Gastroesophageal sphincter (tissue), 4 donors: ENCODE measurements at regions not wholly inside any gene's neighbourhood (a gene's known extent, or its start where the extent isn't known, plus 50 kb on each side); places are given as distances from the start of the nearest gene placed in this dataset.

ENCODE experiments used
- ATAC-seq: fragments of 150-250 bp; one replicate; pipeline ENCODE4 v1.9.1; 2016; ENCODE audit warnings: mild to moderate bottlenecking, moderate library complexity
- H3K27ac ChIP-seq, 4 donors: fragments of 200-600 bp; sonication (generic) in 3 of 4; 1 replicate in 3 of 4; 2 replicates in 1 of 4; pipeline ENCODE4 v1.5.1; 2016 to 2019
- H3K27me3 ChIP-seq: fragments of 200-600 bp; sonication (generic); one replicate; pipeline ENCODE4 v1.5.1; 2019
- H3K36me3 ChIP-seq, 2 donors: fragments of 200-600 bp; sonication (generic); one replicate each; pipeline ENCODE4 v1.5.1; 2019; ENCODE audit warnings: control low read depth in 1 of 2
- H3K4me1 ChIP-seq, 3 donors: fragments of 200-600 bp; sonication (generic); 1 replicate in 2 of 3; 2 replicates in 1 of 3; pipeline ENCODE4 v1.5.1; 2016 to 2019; ENCODE audit warnings: control low read depth in 2 of 3
- H3K4me3 ChIP-seq, 2 donors: fragments of 200-600 bp; sonication (generic); one replicate each; pipeline ENCODE4 v1.5.1; 2019; ENCODE audit warnings: mild to moderate bottlenecking in 1 of 2, moderate library complexity in 1 of 2
- H3K9me3 ChIP-seq, 3 donors: fragments of 200-600 bp; sonication (generic); one replicate each; pipeline ENCODE4 v1.5.1; 2017 to 2019; ENCODE audit warnings: control low read depth in 2 of 3
- EP300 ChIP-seq: sonication (generic); formaldehyde crosslinking; IDR thresholded peaks from one replicate; pipeline ENCODE4 v1.6.1; 2017; ENCODE audit warnings: antibody characterized with exemption, mild to moderate bottlenecking
- POLR2A ChIP-seq, 2 donors: fragments of 450-650 bp; IDR thresholded peaks; one replicate each; pipeline ENCODE4 v1.6.1; 2017; ENCODE audit warnings: antibody characterized with exemption in 2 of 2, mild to moderate bottlenecking in 2 of 2, moderate library complexity in 1 of 2
- POLR2AphosphoS5 ChIP-seq: sonication (generic); formaldehyde crosslinking; IDR thresholded peaks from one replicate; pipeline ENCODE4 v1.6.1; 2017; ENCODE audit warnings: antibody characterized with exemption
- WGBS, 2 donors: methylation state at CpG; one replicate each; pipeline ENCODE4 v1.1.5; 2018; ENCODE audit warnings: low coverage in 1 of 2; 5-methylcytosine and 5-hydroxymethylcytosine counted together
- TF ChIP-seq, protein P1 (sequence below), 4 experiments: fragments of 200-600 bp in 2 of 4; fragments of 450-650 bp in 2 of 4; sonication (generic) in 1 of 4; IDR thresholded peaks; one replicate each; pipeline ENCODE4 v1.5.1; 2017 to 2019; ENCODE audit warnings: antibody characterized with exemption in 4 of 4, mild to moderate bottlenecking in 2 of 4, moderate library complexity in 2 of 4

DNA sequence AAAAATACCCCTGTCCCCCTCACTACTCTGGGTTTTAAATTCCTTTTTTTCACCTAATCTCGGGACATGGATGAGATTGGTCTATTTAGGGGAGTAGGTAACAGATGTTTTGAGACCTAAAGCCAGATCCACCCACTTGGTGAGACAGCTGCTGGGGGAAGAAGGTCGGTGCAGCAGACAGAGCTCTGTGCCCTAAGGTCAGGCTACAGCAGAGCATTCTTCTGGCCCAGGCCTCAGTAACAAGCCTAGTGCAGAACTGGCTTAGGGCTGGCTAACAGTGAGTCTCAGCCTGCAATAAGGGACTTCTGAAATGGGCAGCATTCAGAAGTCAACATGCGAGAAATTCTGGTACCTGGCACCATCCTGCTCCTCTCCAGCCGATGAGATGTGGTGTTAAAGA lies 444.9 kb upstream of the KIRREL3 start:
- 52 to 84% methylated on average over 3 of the region's 4 CpGs for WGBS, 2 donors
- Histone ChIP-seq H3K27ac (no peak overlapping the region), H3K4me1 (no peaks in the 10 kb centered on the region), H3K4me3 (no peak overlapping the region), H3K9me3 (no peaks in the 10 kb centered on the region), H3K36me3 (no peaks in the 10 kb centered on the region), H3K27me3 (no peaks in the 10 kb centered on the region)
- ATAC-seq = no peak
- TF ChIP-seq POLR2A (IDR thresholded peaks at IDR 0.05) (no peak), EP300 (no peak), POLR2AphosphoS5 (no peak)
- TF ChIP-seq, protein P1, sequence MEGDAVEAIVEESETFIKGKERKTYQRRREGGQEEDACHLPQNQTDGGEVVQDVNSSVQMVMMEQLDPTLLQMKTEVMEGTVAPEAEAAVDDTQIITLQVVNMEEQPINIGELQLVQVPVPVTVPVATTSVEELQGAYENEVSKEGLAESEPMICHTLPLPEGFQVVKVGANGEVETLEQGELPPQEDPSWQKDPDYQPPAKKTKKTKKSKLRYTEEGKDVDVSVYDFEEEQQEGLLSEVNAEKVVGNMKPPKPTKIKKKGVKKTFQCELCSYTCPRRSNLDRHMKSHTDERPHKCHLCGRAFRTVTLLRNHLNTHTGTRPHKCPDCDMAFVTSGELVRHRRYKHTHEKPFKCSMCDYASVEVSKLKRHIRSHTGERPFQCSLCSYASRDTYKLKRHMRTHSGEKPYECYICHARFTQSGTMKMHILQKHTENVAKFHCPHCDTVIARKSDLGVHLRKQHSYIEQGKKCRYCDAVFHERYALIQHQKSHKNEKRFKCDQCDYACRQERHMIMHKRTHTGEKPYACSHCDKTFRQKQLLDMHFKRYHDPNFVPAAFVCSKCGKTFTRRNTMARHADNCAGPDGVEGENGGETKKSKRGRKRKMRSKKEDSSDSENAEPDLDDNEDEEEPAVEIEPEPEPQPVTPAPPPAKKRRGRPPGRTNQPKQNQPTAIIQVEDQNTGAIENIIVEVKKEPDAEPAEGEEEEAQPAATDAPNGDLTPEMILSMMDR (IDR thresholded peaks at IDR 0.05) = no peak

DNA sequence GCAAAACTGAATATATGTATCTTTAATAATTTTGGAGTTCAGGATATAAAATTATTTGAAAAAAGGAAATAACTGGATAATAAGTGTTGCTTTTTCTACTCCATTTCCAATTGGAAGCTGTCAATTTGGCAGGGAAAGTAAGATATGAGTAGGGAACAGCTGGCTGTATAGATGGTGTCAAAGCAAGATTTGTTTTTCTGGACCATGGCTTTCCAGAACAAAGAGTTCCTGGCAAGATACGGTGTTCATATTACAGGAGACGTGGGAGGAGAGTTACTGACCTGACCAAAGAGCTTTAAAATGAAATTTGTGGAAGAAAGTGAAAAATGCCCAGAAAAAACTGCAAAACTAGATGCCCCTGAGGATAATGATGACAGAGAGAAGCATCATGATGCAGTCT lies 442.7 kb upstream of the KIRREL3 start:
- no peak for TF ChIP-seq POLR2AphosphoS5
- TF ChIP-seq POLR2A (IDR thresholded peaks at IDR 0.05) = no peak
- no peak for TF ChIP-seq EP300
- TF ChIP-seq, protein P1 (IDR thresholded peaks at IDR 0.05) = no peak
- Histone ChIP-seq H3K9me3 (no peaks in the 10 kb centered on the region), H3K27ac (no peak overlapping the region), H3K4me3 (no peak overlapping the region), H3K27me3 (no peaks in the 10 kb centered on the region), H3K36me3 (no peaks in the 10 kb centered on the region), H3K4me1 (no peaks in the 10 kb centered on the region)
- no peak for ATAC-seq
- WGBS, 2 donors = 25 to 27% methylated on average over 2 of the region's 2 CpGs

DNA sequence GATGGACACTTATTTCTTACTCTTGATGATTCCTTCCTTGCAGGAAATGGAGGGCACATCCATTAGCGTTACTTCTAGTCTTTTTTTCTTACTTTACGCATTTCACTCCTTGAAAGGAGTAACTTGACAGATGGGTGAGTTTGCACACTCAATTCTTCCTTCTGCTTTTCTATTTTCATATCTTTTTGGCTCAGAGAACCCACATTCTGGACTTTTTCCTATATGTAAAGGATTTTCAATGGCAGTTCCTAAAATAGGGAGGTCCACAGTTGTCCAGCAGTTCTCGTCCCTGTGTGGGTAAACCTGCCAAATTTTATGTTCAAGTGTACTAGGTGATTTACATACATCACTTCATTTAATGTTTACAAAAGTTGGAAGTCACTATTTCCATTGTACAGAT lies 440.0 kb upstream of the KIRREL3 start:
- 55 to 79% methylated on average over 3 of the region's 3 CpGs for WGBS, 2 donors
- no peak for ATAC-seq
- Histone ChIP-seq H3K4me3 (no peak overlapping the region), H3K27me3 (no peaks in the 10 kb centered on the region), H3K27ac (no peak overlapping the region), H3K9me3 (no peaks in the 10 kb centered on the region), H3K4me1 (no peaks in the 10 kb centered on the region), H3K36me3 (no peaks in the 10 kb centered on the region)
- TF ChIP-seq POLR2AphosphoS5 (no peak), EP300 (no peak), POLR2A (IDR thresholded peaks at IDR 0.05) (no peak)
- TF ChIP-seq, protein P1 (IDR thresholded peaks at IDR 0.05) = no peak

DNA sequence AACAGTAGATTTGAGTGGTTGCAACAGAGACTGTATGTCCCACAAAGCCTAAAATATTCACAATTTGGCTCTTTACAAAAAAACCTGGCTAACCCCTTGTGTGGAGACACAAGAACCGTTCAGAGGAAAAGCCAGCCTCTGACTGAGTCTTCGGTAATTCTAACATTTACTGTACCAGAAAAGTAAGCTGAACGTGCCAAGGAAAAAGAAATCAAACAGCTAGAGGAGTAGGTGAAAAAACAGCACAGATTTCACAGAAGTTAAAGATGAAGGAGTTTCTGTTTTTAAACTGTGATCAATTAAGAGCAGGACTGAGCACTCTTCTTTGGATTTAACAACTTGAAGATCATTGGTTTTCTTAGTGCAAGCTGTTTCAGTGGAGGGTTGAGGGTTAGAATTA lies 424.7 kb upstream of the KIRREL3 start:
- Histone ChIP-seq H3K4me1 (no peaks in the 10 kb centered on the region), H3K27ac (no peak overlapping the region), H3K4me3 (no peak overlapping the region), H3K36me3 (no peaks in the 10 kb centered on the region), H3K27me3 (no peaks in the 10 kb centered on the region), H3K9me3 (no peaks in the 10 kb centered on the region)
- ATAC-seq = no peak
- TF ChIP-seq POLR2A (IDR thresholded peaks at IDR 0.05) (no peak), EP300 (no peak), POLR2AphosphoS5 (no peak)
- TF ChIP-seq, protein P1 (IDR thresholded peaks at IDR 0.05) = no peak
- WGBS, 2 donors = 66 to 69% methylated on average over 2 to 3 of the region's 3 CpGs

DNA sequence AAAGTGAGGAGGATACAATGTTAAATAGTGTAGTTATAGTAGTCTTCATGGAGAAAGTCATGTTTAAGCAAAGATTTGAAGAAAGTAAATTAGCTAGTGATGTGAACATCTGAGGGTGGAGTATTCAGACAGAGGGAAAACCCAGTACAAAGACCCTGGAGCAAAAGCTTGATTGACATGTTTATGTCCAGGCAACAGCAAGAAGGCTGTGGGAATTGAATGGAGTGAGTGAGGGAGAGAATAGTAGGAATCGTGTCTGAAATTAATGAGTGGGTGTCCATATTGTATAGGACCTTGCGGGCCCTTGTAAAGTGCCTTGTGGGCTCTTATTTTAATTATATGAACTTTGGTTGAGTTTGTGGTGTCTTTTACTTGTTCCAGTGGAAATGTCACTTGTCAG lies 424.1 kb upstream of the KIRREL3 start:
- no peak for TF ChIP-seq EP300
- TF ChIP-seq POLR2A (IDR thresholded peaks at IDR 0.05) = no peak
- TF ChIP-seq, protein P1 (IDR thresholded peaks at IDR 0.05) = no peak
- TF ChIP-seq POLR2AphosphoS5 = no peak
- Histone ChIP-seq H3K9me3 (no peaks in the 10 kb centered on the region), H3K27me3 (no peaks in the 10 kb centered on the region), H3K27ac (no peak overlapping the region), H3K4me3 (no peak overlapping the region), H3K36me3 (no peaks in the 10 kb centered on the region), H3K4me1 (no peaks in the 10 kb centered on the region)
- no peak for ATAC-seq
- 83 to 86% methylated on average over 2 of the region's 2 CpGs for WGBS, 2 donors
